ENCODE measurements at regions not wholly inside any gene's neighbourhood (a gene's known extent, or its start where the extent isn't known, plus 50 kb on each side); places are given as distances from the start of the nearest gene placed in this dataset.

DNA sequence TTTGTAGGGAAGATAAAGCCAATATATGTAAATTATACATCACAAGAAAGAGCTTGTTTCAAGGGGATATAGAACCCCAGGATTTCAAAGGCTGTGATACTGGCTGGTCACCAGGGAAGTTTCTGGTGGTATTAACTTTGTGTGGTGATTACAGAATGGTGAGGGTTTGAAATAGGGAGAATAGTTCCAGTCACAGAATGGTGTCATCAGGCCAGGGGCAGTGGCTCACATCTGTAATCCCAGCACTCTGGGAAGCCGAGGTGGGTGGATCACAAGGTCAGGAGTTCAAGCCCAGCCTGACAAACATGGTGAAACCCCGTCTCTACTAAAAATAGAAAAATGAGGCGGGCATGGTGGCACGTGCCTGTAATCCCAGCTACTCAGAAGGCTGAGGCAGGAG, 183.8 kb upstream of the XYLT1 start:
- DNase-seq (ENCODE audit: low read depth in 2 of 2), result no peak

DNA sequence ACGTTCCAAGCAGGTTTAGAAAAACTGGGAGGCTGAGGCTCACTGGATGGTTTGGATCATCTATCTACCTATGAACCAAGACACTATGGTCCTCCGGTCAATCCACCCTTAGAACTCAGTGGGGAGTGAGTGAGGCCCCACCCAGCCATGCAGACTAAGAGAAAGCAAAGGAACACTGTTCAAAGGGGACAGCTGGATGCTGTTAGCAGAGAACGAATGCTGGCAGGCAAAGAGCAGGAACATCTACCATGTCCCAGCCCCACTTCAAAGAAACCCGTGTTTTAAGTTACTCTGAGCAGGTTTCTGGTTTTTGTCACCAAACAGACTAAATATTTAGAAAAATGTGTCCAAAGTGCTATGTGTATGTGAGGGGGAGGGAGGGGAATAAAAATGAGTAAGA, 183.4 kb upstream of the XYLT1 start:
- DNase-seq (ENCODE audit: low read depth in 2 of 2), result no peak

DNA sequence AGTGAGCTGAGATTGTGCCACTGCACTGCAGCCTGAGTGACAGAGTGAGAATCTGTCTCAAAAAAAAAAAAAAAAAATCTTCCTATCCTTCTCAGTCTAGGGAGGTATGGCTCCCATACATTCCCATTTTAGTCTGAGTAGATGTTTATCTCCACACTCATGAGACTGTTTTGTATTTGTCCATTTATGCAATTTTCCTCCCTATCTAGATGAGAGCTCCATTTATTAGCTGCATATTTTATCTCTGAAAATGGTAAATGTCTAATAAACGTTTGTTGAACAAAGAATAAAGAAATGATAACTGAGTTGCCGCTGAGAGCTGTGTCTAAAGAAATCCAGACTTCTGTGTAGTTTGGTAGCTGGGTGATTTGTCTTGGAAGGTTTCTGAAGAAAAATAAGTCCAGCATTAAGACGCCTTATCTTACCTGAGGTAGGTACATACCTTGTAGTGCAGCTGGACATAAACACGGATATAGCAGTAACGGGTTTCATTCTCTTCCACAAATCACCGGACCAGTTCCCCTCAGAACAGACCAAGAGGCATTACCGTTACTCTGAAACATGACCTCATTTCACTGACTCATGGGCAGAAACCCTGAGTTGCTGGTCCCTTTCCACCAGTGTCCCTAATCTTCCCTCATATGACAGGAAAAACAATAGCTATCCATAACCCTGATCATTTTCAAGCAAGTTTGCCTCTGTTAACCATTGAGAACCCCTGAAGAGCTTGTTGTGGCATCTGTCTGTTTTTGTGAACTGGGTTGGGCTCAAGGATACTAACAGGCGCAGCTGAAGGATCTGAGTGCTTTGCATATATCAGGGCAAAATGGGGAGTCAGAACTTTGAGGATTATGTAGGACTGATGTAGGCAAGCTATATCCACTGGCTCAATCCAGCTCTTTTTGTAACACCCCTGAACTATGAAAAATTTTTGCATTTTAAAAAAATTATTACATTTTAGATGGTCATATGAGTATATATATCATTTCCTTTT, 177.4 kb upstream of the XYLT1 start:
- no peak for DNase-seq (ENCODE audit: low read depth in 2 of 2)

DNA sequence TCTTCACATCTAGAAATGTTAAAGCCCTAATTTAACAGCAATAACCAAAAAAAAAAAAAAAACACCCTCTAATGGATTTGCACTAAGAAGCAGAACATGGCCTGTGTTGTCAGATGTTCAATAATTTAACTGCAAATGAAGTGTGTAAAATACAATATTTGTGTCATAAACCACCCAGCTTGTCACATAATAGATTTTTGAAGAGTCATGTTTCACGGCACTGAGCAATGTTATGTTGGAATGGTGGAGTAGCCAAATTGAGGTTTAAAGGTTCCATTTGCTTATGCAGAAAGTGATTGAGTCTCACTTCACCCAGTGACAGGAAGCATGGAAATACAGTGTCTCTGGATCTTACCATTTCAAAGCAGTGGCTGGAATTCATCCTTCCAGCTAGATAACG, 173.2 kb upstream of the XYLT1 start:
- no peak for DNase-seq (ENCODE audit: low read depth in 2 of 2)

DNA sequence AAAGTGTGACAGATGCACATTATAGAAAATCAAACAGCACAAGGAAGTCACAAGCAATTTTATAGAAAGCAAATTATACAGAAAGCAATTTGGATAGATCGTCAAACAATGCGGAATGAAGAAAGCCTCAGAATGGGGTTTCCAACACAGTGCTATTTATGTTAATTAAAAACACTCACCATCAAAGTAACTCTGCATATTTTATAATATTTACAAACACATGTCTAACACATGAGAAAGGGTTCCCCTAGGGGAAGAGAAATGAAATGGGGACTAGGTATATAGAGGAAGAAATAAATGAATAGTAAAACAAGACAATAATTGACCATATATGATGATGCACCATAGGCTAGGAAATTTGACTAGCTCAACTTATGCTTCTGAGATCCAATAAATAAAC, 171.2 kb upstream of the XYLT1 start:
- DNase-seq (ENCODE audit: low read depth in 2 of 2), result no peak

DNA sequence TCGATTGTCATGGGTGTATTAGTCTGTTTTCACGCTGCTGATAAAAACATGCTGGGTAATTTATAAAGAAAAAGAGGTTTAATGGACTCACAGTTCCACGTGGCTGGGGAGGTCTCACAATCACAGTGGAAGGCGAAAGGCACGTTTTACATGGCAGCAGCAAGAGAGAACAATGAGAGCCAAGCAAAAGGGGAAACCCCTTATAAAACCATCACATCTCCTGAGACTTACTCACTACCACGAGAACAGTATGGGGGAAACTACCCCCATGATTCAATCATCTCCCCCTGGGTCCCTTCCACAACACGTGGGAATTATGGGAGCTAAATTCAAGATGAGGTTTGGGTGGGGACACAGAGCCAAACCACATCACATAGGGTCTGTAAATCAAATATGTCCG, 167.4 kb upstream of the XYLT1 start:
- no peak for DNase-seq (ENCODE audit: low read depth in 2 of 2)

DNA sequence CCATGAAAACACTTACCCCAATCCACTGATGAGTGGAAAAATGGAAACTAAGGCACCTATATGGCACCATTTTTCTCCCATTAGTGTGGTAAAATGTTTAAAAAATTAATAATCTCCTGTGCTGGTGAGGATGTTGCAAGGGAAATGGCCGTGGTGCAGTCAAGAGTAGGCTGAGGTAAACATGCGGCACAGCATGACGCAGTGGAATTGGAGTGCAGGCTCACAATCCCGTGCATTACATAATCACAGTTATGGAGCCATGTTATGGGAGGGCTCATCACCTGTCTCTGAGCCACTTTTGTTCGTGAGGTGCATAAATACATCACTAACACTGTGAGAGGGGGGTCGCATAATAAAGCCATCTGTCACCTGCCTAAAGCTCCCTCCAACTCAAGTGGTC, 164.4 kb upstream of the XYLT1 start:
- DNase-seq (ENCODE audit: low read depth in 2 of 2), result no peak

DNA sequence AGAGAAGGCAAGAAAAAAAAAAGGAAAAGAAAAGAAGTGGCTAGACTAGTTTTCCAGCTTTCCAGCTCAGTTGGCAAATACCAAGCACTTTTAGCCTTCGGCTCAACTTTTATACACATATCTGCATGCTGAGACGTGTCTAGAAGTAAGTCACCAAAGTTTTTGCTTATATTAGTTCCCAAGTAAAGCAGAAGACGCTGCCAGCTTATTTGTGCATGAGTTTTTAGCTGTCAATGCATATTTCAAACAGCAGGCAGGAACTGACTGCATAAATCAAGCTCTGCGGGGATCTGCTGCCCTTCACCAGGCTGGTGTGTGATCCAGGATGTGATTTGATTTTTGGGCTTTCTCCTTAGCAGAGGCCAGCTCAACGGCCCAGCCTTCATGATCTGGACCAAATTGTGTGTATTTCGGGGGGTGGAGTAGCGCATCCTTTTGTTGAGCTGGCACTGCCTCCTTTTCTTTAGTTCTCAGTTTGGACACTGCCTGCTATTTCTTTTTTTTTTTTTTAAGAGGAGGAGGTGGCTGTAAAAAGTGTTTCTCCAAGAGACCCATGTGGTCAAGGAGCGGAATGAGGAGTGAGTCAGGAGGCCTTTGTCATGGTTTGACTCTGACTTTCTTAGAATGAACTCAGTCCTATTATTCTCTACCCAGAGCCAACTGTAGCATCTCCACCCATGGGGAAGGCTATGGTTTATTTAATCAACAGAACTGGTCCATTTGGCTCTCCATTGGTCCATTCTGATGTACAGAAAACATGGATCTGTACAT, 162.6 kb upstream of the XYLT1 start:
- no peak for DNase-seq (ENCODE audit: low read depth in 2 of 2)

DNA sequence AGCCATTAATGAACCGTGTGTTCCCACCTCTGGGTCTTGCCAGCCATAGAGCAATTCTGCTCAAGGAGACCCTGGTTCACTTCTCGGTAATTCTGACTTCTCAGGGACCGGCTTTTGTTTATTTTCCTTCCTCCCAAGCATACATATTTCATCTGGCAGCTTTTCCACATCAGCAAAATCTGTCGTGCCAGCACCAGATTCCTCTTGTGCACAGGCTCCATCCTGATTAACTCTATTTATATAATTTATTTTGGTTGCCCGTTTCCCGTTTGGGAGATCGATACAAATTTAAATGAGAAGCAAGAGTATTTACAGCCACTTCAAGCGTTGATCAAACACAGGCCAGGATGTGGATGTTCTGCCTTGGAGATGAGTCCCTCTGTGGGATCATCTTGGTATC, 161.9 kb upstream of the XYLT1 start:
- DNase-seq (ENCODE audit: low read depth in 2 of 2), result no peak

DNA sequence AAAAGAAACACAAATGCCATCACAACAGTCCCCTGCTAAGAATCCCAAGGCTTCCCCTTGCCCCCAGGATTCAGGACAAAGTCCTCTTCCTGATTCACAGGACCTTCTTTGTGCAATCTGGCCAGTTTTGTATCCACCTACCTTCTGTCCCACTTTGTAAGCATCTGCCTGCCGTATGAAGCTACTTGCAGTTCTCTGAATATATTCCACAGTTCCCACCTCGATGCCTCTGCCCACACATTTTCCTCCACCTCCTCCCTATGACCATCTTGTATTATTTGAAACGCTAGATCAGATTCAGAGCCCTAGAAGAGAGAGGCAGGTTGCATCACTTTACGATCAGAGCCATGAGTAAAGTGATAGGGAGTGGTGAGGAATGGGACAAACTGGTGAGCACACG, 159.2 kb upstream of the XYLT1 start:
- no peak for DNase-seq (ENCODE audit: low read depth in 2 of 2)

DNA sequence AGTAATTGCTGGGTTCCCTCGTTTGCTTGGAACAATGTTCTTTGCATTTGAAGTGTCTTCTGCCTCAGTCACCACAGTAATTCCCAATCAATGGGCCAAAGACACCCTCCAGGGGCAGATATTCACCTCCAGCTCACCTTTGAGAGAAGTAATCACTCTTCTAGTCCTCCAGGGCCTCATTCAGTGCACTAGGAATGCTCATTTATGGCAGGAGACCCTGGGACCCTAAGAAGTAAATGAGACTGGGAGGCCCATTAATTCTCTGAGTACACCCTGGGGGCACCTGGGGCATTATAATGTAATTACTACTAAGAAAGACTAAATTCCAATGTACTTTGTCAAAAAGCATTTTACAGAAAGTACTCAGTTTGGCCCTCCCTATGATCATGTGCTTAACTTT, 158.2 kb upstream of the XYLT1 start:
- no peak for DNase-seq (ENCODE audit: low read depth in 2 of 2)

DNA sequence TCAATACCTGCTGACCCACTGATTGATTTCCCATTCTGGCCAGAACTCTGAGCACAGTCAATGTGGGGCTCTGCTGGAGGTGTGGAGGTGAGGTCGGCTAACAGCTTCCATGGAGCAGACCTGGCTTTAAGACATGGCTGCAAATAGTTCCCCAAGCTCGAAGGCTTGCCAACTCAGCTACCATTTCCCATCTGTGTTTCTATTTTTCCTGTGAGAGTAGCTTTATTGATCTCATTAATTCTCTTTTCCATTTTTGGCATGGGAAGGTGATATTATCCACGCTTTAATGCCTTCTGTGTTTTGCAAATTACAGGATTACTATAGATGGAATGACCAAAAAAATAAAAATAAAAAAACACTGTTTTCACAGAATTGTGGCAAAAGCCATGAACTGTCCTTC, 151.6 kb upstream of the XYLT1 start:
- no peak for DNase-seq (ENCODE audit: low read depth in 2 of 2)

DNA sequence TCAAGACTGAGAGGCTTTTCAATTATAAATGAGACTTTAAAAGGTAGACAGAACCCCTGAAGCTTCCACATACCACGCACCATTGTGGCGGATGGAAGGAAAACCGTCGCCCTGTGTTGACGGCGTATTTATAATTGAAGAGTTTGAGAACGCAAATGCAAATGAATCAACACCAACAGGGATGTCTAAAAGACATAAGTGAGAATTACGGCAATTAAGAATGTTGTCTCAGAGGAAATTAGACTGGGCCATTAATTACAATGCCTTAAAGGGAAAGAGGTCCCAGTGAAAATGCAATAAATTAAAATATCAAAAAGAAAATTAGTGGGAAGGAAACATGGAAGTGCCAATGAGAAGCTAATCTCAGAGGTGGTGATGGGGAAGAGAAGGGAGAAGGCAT, 148.5 kb upstream of the XYLT1 start:
- DNase-seq (ENCODE audit: low read depth in 2 of 2), result no peak

DNA sequence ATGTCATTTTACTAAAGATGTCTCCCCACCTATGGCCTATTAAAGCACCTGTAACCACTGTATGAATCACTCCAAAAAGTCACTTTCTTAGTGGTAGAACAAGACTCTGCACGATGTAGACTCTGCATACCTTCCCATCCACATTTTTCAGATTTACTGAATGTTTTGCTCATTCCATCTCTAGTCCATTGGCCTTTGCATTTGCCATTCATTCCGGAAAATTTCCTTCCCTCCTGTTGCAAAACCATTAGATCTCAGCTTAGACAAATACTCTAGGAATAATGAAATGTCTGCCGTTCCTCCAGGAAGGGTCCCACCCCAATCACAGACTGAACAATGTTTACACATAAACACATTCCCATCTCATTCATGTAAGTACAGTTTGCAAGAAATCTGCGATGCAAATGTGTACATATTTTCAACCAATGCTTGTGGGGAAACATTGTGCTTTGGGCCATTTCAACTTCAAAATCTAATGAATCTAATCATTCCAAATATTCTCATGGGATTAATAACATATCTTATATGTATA, 146.3 kb upstream of the XYLT1 start:
- no peak for DNase-seq (ENCODE audit: low read depth in 2 of 2)

DNA sequence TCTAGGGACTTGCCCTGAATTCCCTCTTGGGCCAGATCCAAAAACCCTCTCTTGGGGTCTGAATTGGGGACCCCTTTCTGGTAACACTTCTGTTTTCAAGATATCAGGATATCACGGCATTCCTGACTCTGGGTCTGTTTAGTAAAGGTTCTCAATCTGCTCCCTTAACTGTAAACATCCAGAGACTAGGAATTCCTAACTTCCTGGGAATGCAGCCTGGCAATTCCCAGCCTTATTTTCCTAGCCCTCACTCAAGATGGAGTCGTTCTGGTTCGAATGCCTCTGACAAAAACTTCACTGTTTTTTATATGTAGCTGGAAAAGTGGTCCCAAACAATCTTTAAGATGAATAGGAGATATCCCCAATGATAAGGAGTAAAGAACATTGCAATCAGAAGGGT, 141.6 kb upstream of the XYLT1 start:
- DNase-seq (ENCODE audit: low read depth in 2 of 2), result no peak

DNA sequence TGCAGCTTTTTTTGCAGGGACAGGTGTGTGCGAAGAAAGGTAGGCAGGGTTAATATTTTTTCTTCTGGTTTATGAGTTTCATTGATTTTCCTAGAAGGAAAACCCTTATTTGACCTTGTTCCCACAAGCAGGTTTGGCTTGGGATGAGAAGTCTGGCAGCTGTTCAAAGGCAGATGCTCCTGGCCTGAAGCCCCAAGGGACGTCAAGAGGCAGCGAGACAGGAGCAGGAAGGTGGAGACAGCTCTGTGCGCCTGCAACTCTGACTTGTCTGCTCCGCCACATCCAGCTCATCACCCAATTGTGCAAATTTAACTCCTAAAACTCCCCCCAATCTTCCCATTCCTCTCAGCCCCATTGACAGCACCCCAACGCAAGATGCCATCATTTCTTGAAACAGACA, 136.8 kb upstream of the XYLT1 start:
- DNase-seq (ENCODE audit: low read depth in 2 of 2), result no peak

DNA sequence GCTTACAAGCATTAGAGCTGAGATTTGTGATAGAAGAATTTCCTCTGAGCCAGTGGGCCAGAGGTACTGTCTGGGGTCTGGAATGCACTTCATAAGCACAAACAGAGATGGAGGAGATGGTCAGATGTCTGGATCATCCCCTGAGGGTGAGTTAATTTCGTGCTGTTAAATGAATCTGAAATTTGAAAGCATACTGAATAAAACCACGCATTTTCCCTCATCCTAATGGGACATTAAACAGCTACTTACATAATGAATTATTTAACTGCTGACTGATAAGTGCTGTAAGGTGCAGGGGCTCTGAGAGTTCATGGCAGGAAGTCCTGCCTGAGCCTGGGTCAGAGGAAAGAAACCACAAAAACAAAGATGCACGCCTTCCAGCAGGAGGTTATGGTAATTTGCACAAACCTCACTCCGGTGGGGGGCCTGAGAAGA, 136.3 kb upstream of the XYLT1 start:
- DNase-seq (ENCODE audit: low read depth in 2 of 2), result no peak

DNA sequence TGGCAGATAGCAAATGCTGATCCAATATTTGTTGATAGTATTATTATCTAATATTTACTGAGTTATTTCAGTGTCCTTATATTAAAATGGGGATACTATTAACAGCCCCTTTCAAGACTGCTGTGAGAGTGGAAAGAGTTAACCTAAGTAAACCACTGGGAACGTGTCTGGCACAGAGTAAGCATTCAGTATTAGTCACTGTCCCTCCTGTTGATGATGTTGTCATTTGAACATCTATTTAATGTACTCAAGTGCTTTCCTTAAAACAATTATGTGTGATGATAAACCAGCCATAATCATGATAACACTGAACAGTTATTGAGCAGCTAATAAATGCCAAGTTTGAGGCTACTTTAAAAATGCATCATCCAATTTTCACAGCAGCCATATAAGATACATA, 135.7 kb upstream of the XYLT1 start:
- DNase-seq (ENCODE audit: low read depth in 2 of 2), result no peak

DNA sequence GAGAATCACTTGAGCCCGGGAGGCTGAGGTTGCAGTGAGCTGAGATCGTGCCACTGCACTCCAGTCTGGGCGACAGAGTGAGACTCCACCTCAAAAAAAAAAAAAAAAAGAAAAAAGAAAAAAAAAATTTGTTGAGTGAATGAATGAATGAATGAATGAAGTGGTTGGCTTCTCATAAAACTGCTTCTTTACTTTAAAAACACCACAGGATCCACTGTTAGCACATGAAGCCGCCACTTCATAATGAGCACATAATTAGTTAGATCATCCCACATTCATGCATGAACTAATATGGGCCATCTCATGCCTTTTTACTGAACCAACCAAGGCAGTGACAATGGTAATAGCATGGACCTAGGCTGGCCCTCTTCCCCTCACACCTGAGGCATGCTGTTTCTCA, 135.0 kb upstream of the XYLT1 start:
- DNase-seq (ENCODE audit: low read depth in 2 of 2), result no peak

DNA sequence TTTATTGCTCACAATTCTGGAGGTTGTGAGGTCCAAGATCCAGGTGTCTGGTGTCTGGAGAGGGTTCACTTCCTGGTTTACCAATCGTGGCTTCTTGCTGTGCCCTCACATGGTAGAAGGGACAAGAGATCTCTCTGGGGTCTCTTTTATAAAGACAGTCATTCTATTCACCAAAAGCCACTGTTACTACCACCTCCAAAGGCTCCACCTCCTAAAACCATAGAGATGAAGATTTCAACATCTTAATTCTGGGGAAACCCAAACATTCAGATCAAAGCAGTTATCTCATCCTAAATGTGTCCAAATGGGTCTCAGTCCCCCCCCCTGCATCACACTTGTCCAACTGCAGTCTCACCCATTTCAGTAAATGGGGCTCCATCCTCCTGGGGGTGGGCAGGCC, 132.9 kb upstream of the XYLT1 start:
- no peak for DNase-seq (ENCODE audit: low read depth in 2 of 2)

DNA sequence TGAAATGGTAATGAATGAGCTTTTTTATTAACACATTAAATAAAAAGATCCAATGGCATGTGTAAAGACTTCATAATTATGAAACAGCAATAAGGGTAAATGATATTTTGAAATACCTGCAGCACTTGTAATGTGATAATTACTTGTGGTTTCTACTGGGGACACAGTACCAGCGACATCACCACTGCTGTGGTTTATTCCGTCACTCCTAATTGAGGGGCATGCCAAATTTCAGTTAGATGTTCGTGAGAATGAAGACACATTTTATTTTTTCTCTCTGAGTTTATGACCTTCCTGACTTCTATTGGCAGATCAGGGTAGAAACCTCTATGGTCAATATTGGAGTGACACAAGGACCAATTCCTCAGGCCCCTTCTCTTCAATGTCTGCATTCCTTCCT, 131.9 kb upstream of the XYLT1 start:
- no peak for DNase-seq (ENCODE audit: low read depth in 2 of 2)

DNA sequence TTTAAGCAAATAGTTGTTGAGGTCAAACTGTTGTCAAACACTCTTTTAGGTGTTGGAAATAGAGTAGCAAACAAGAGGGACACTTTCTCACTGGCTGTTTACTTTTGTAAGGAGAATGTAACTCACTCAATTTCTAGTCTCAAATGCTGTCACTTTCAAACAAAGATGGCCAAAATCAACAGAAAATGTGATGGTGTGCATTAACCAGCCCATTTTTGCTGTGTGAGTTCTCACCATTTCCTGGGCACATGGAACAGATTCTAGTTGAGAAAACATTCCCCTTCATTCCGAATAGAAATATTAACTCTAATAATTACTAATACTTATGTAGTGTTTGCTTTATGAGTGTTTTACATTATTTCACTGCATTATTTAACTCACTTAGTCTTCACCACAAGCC, 128.2 kb upstream of the XYLT1 start:
- DNase-seq (ENCODE audit: low read depth in 2 of 2), result no peak
